ENCODE measurements at regions not wholly inside any gene's neighbourhood (a gene's known extent, or its start where the extent isn't known, plus 50 kb on each side); places are given as distances from the start of the nearest gene placed in this dataset.

GRCh38 chrX:9343971-9344370 lies 120.9 kb upstream of the TBL1X start:
- in situ Hi-C loops (cut with HindIII; ENCODE audit: low pct_unique_long_range_greater_than_20kb, low sequenced_read_pairs) = no loop called here
- DNase-seq (ENCODE audit: low read depth, low spot score) = no peak

- in situ Hi-C loops (cut with HindIII; ENCODE audit: low pct_unique_long_range_greater_than_20kb, low sequenced_read_pairs) = no loop called here
- no peak for DNase-seq (ENCODE audit: low read depth, low spot score)
These were observed 118.9 kb upstream of the TBL1X start for GRCh38 chrX:9345957-9346356.

- in situ Hi-C loops (cut with HindIII; ENCODE audit: low pct_unique_long_range_greater_than_20kb, low sequenced_read_pairs) = no loop called here
- no peak for DNase-seq (ENCODE audit: low read depth, low spot score)
These were observed 115.0 kb upstream of the TBL1X start for GRCh38 chrX:9349572-9350494.

- DNase-seq (ENCODE audit: low read depth, low spot score) = no peak
- in situ Hi-C loops (cut with HindIII; ENCODE audit: low pct_unique_long_range_greater_than_20kb, low sequenced_read_pairs) = no loop called here
These were observed 113.7 kb upstream of the TBL1X start for GRCh38 chrX:9351126-9351525.

- DNase-seq (ENCODE audit: low read depth, low spot score) = no peak
- in situ Hi-C loops (cut with HindIII; ENCODE audit: low pct_unique_long_range_greater_than_20kb, low sequenced_read_pairs) = no loop called here
These were observed 112.6 kb upstream of the TBL1X start for GRCh38 chrX:9352243-9352642.

- DNase-seq (ENCODE audit: low read depth, low spot score) = peak; percentile 4
- in situ Hi-C loops (cut with HindIII; ENCODE audit: low pct_unique_long_range_greater_than_20kb, low sequenced_read_pairs) = no loop called here
These were observed 112.0 kb upstream of the TBL1X start for GRCh38 chrX:9352694-9353411.

GRCh38 chrX:9354918-9355317 lies 109.9 kb upstream of the TBL1X start:
- DNase-seq (ENCODE audit: low read depth, low spot score) = no peak
- in situ Hi-C loops (cut with HindIII; ENCODE audit: low pct_unique_long_range_greater_than_20kb, low sequenced_read_pairs) = no loop called here

- no peak for DNase-seq (ENCODE audit: low read depth, low spot score)
- in situ Hi-C loops (cut with HindIII; ENCODE audit: low pct_unique_long_range_greater_than_20kb, low sequenced_read_pairs) = no loop called here
These were observed 109.1 kb upstream of the TBL1X start for GRCh38 chrX:9355739-9356138.

- DNase-seq (ENCODE audit: low read depth, low spot score) = no peak
- in situ Hi-C loops (cut with HindIII; ENCODE audit: low pct_unique_long_range_greater_than_20kb, low sequenced_read_pairs) = no loop called here
These were observed 108.0 kb upstream of the TBL1X start for GRCh38 chrX:9356846-9357245.

- no peak for DNase-seq (ENCODE audit: low read depth, low spot score)
- in situ Hi-C loops (cut with HindIII; ENCODE audit: low pct_unique_long_range_greater_than_20kb, low sequenced_read_pairs) = no loop called here
These were observed 107.2 kb upstream of the TBL1X start for GRCh38 chrX:9357518-9358114.

- in situ Hi-C loops (cut with HindIII; ENCODE audit: low pct_unique_long_range_greater_than_20kb, low sequenced_read_pairs) = no loop called here
- no peak for DNase-seq (ENCODE audit: low read depth, low spot score)
These were observed 102.4 kb upstream of the TBL1X start for GRCh38 chrX:9362363-9362928.

GRCh38 chrX:9367421-9367820 lies 97.4 kb upstream of the TBL1X start:
- peak; percentile 25 for DNase-seq (ENCODE audit: low read depth, low spot score)
- in situ Hi-C loops (cut with HindIII; ENCODE audit: low pct_unique_long_range_greater_than_20kb, low sequenced_read_pairs) = no loop called here

GRCh38 chrX:9368262-9368661 lies 96.6 kb upstream of the TBL1X start:
- DNase-seq (ENCODE audit: low read depth, low spot score) = no peak
- in situ Hi-C loops (cut with HindIII; ENCODE audit: low pct_unique_long_range_greater_than_20kb, low sequenced_read_pairs) = no loop called here

GRCh38 chrX:9369802-9370291 lies 95.0 kb upstream of the TBL1X start:
- no peak for DNase-seq (ENCODE audit: low read depth, low spot score)
- in situ Hi-C loops (cut with HindIII; ENCODE audit: low pct_unique_long_range_greater_than_20kb, low sequenced_read_pairs) = no loop called here

- in situ Hi-C loops (cut with HindIII; ENCODE audit: low pct_unique_long_range_greater_than_20kb, low sequenced_read_pairs) = no loop called here
- DNase-seq (ENCODE audit: low read depth, low spot score) = no peak
These were observed 94.0 kb upstream of the TBL1X start for GRCh38 chrX:9370893-9371292.

- DNase-seq (ENCODE audit: low read depth, low spot score) = no peak
- in situ Hi-C loops (cut with HindIII; ENCODE audit: low pct_unique_long_range_greater_than_20kb, low sequenced_read_pairs) = no loop called here
These were observed 92.0 kb upstream of the TBL1X start for GRCh38 chrX:9372866-9373265.

GRCh38 chrX:9373789-9374188 lies 91.1 kb upstream of the TBL1X start:
- in situ Hi-C loops (cut with HindIII; ENCODE audit: low pct_unique_long_range_greater_than_20kb, low sequenced_read_pairs) = no loop called here
- no peak for DNase-seq (ENCODE audit: low read depth, low spot score)

GRCh38 chrX:9374555-9374954 lies 90.3 kb upstream of the TBL1X start:
- DNase-seq (ENCODE audit: low read depth, low spot score) = no peak
- in situ Hi-C loops (cut with HindIII; ENCODE audit: low pct_unique_long_range_greater_than_20kb, low sequenced_read_pairs) = no loop called here

Data from SK-MEL-5 (cell line).